ENCODE measurements at regions not wholly inside any gene's neighbourhood (a gene's known extent, or its start where the extent isn't known, plus 50 kb on each side); places are given as distances from the start of the nearest gene placed in this dataset.

GRCh38 chr1:30149226-30149625 is 574.2 kb downstream of the MATN1 start:
- TF ChIP-seq CTCF (IDR thresholded peaks at IDR 0.05) (no peak), POLR2A (IDR thresholded peaks at IDR 0.05) (no peak), EP300 (IDR thresholded peaks at IDR 0.05) (no peak), POLR2AphosphoS5 (IDR thresholded peaks at IDR 0.05) (no peak)

Measured in upper lobe of left lung (tissue), 4 donors.